SK-N-SH (cell line): ENCODE measurements at regions not wholly inside any gene's neighbourhood (a gene's known extent, or its start where the extent isn't known, plus 50 kb on each side); places are given as distances from the start of the nearest gene placed in this dataset.

ENCODE experiments used
- CTCF ChIA-PET: fragments of 300-600, 350-600 bp; formaldehyde crosslinking; extraction: SDS; loops from one replicate; lab custom pipeline; 2021; lab: Yijun Ruan, JAX
- POLR2A ChIA-PET: fragments of 350-600 bp; sonication (Branson Sonifier 250); formaldehyde crosslinking; extraction: SDS; loops from one replicate; lab custom pipeline; 2020; ENCODE audit warnings: antibody characterized with exemption, inconsistent platforms; lab: Yijun Ruan, JAX
- DNase-seq: peaks from one replicate; pipeline ENCODE4 v3.0.0; 2012
- H2AFZ ChIP-seq: fragments of 200-600 bp; sonication (generic); 2 replicates; pipeline ENCODE4 v1.8.1; 2016; ENCODE audit warnings: antibody characterized with exemption, mild to moderate bottlenecking, low read depth
- H3F3A ChIP-seq: fragments of 200-600 bp; sonication (generic); replicated peaks from 2 replicates; pipeline ENCODE3; 2016; ENCODE audit warnings: antibody characterized with exemption, mild to moderate bottlenecking; ENCODE audit not compliant: insufficient read depth
- H3K27ac ChIP-seq, 2 experiments: fragments of 200-500 bp in 1 of 2; fragments of 200-600 bp in 1 of 2; sonication (Bioruptor generic) in 1 of 2; sonication (generic), shearing (Covaris generic) in 1 of 2; 2 replicates each; pipeline versions ENCODE4 v1.5.1 to v1.6.1; 2014 to 2016; ENCODE audit warnings: low read depth in 2 of 2, inconsistent platforms in 1 of 2, low read length in 1 of 2, mild to moderate bottlenecking in 1 of 2, mixed read lengths in 1 of 2
- H3K27me3 ChIP-seq: fragments of 200-600 bp; sonication (generic), shearing (Covaris generic); 2 replicates; pipeline ENCODE4 v1.6.1; 2016; ENCODE audit warnings: mixed run types; ENCODE audit not compliant: insufficient read depth
- H3K36me3 ChIP-seq, 2 experiments: fragments of 200-500 bp in 1 of 2; fragments of 200-600 bp in 1 of 2; sonication (Bioruptor generic) in 1 of 2; sonication (generic) in 1 of 2; replicated peaks in 1 of 2; 2 replicates each; pipeline versions ENCODE3 to v1.5.1; 2014 to 2016; ENCODE audit warnings: low read length in 1 of 2, mild to moderate bottlenecking in 1 of 2; ENCODE audit not compliant: insufficient read depth in 2 of 2, control insufficient read depth in 1 of 2
- H3K4me1 ChIP-seq, 2 experiments: fragments of 200-500 bp in 1 of 2; fragments of 200-600 bp in 1 of 2; sonication (Bioruptor generic) in 1 of 2; sonication (generic), shearing (Covaris generic) in 1 of 2; 2 replicates each; pipeline versions ENCODE4 v1.5.1 to v1.6.1; 2014 to 2016; ENCODE audit warnings: low read depth in 1 of 2, low read length in 1 of 2, mixed run types in 1 of 2; ENCODE audit not compliant: insufficient read depth in 2 of 2, control insufficient read depth in 1 of 2
- H3K4me2 ChIP-seq: fragments of 200-600 bp; sonication (generic), shearing (Covaris generic); 2 replicates; pipeline ENCODE4 v1.6.1; 2017; ENCODE audit warnings: mixed run types
- H3K4me3 ChIP-seq, 2 experiments: fragments of 200-500 bp in 1 of 2; fragments of 200-600 bp in 1 of 2; sonication (Bioruptor generic) in 1 of 2; sonication (generic), shearing (Covaris generic) in 1 of 2; 2 replicates each; pipeline versions ENCODE4 v1.5.1 to v1.8.1; 2014 to 2016; ENCODE audit warnings: low read depth in 2 of 2, inconsistent platforms in 1 of 2, low read length in 1 of 2, mild to moderate bottlenecking in 1 of 2, mixed read lengths in 1 of 2, moderate library complexity in 1 of 2
- H3K79me2 ChIP-seq: fragments of 200-600 bp; sonication (generic); 2 replicates; pipeline ENCODE4 v1.8.1; 2017; ENCODE audit warnings: mild to moderate bottlenecking; ENCODE audit not compliant: insufficient read depth
- H3K9ac ChIP-seq: fragments of 200-600 bp; sonication (generic); 2 replicates; pipeline ENCODE4 v1.6.1; 2017; ENCODE audit warnings: mixed run types
- H3K9me2 ChIP-seq: fragments of 200-600 bp; sonication (generic); 2 replicates; pipeline ENCODE4 v1.6.1; 2017; ENCODE audit warnings: mixed run types
- H3K9me3 ChIP-seq: fragments of 200-600 bp; sonication (generic); 2 replicates; pipeline ENCODE4 v1.6.1; 2017; ENCODE audit warnings: mixed run types, mild to moderate bottlenecking, moderate library complexity
- H4K20me1 ChIP-seq: fragments of 200-600 bp; sonication (generic); 2 replicates; pipeline ENCODE4 v1.6.1; 2017; ENCODE audit warnings: mild to moderate bottlenecking, mixed run types; ENCODE audit not compliant: insufficient read depth
- CHD2 ChIP-seq: fragments of 150-350 bp; IDR thresholded peaks from 2 replicates; pipeline ENCODE4 v1.6.1; 2018; ENCODE audit warnings: low read length; ENCODE audit not compliant: partially characterized antibody
- ELF1 ChIP-seq: IDR thresholded peaks from 2 replicates; pipeline ENCODE4 v1.4.0; 2012
- FOSL2 ChIP-seq: IDR thresholded peaks from 2 replicates; pipeline ENCODE4 v1.4.0; 2012; ENCODE audit warnings: low read depth, mild to moderate bottlenecking, moderate library complexity, borderline replicate concordance
- IRF3 ChIP-seq: fragments of 150-350 bp; IDR thresholded peaks from 2 replicates; pipeline ENCODE4 v1.6.1; 2016; ENCODE audit warnings: mild to moderate bottlenecking, low read depth, low read length
- JUND ChIP-seq: IDR thresholded peaks from 2 replicates; pipeline ENCODE4 v1.4.0; 2012
- MAX ChIP-seq: IDR thresholded peaks from 2 replicates; pipeline ENCODE4 v1.4.0; 2012; ENCODE audit warnings: low read depth
- MXI1 ChIP-seq: IDR thresholded peaks from 2 replicates; pipeline ENCODE4 v1.6.1; 2012; ENCODE audit warnings: mild to moderate bottlenecking, low read depth, low read length, improper control_type of control experiment
- POLR2AphosphoS5 ChIP-seq: IDR thresholded peaks from 2 replicates; pipeline ENCODE4 v1.6.1; 2012; ENCODE audit warnings: low read depth, low read length
- REST ChIP-seq: IDR thresholded peaks from 2 replicates; pipeline ENCODE4 v1.6.1; 2012; ENCODE audit warnings: mild to moderate bottlenecking, low read depth, low read length, moderate library complexity
- SMC3 ChIP-seq: IDR thresholded peaks from 2 replicates; pipeline ENCODE4 v1.6.1; 2012; ENCODE audit warnings: low read depth, low read length, improper control_type of control experiment
- TCF12 ChIP-seq: IDR thresholded peaks from 2 replicates; pipeline ENCODE4 v1.4.0; 2012
- TEAD4 ChIP-seq: IDR thresholded peaks from 2 replicates; pipeline ENCODE4 v1.4.0; 2012; ENCODE audit warnings: mild to moderate bottlenecking, borderline replicate concordance; ENCODE audit not compliant: insufficient read depth
- USF1 ChIP-seq: IDR thresholded peaks from 2 replicates; pipeline ENCODE4 v1.4.0; 2012; ENCODE audit warnings: low read depth, borderline replicate concordance
- USF2 ChIP-seq: fragments of 150-350 bp; IDR thresholded peaks from 2 replicates; pipeline ENCODE4 v1.6.1; 2017; ENCODE audit warnings: antibody characterized with exemption, low read length, low read depth, borderline replicate concordance
- ZBTB33 ChIP-seq: IDR thresholded peaks from 2 replicates; pipeline ENCODE4 v1.4.0; 2012; ENCODE audit warnings: low read depth, borderline replicate concordance
- WGBS: methylation state at CpG from one replicate; pipeline ENCODE4 v1.1.6; 2017; ENCODE audit warnings: low lambda C conversion rate; 5-methylcytosine and 5-hydroxymethylcytosine counted together

- no peaks in the 10 kb centered on the region for H3F3A ChIP-seq
- no peak overlapping the region for H2AFZ ChIP-seq
- H3K79me2 ChIP-seq, result no peaks in the 10 kb centered on the region
- ChIA-PET POLR2A (no interaction called here), CTCF (interaction anchor here (0.7 to 1.5 kb wide), 2 partner anchors 110 to 126 kb away, joined by 3 read pairs; no protein-coding TSS in a partner anchor)
- no peak overlapping the region for H3K4me2 ChIP-seq
- no peaks in the 10 kb centered on the region for H4K20me1 ChIP-seq
- peak overlapping the region in 1 of 2 experiments; percentile 66; a peak in 1 of 4 replicates for H3K27ac ChIP-seq
- no peak overlapping the region for H3K4me3 ChIP-seq
- H3K9me3 ChIP-seq, result no peaks in the 10 kb centered on the region
- 59% methylated on average over 7 of the region's 8 CpGs for WGBS
- no peak for DNase-seq
- no peak for TF ChIP-seq POLR2AphosphoS5
- no peak for TF ChIP-seq JUND
- TF ChIP-seq SMC3, result no peak
- H3K36me3 ChIP-seq, result no peaks in the 10 kb centered on the region
- H3K9ac ChIP-seq, result no peak overlapping the region
- peaks cover 5 to 45% of the 10 kb centered on the region in 2 experiments; a peak in 3 of 4 replicates for H3K4me1 ChIP-seq
- H3K9me2 ChIP-seq, result no peaks in the 10 kb centered on the region
- H3K27me3 ChIP-seq, result peaks cover 8% of the 10 kb centered on the region; the same call in 1 of the 2 replicates
Observed at GRCh38 chr6:40714576-40715564, 127.7 kb upstream of the LRFN2 start.

- Histone ChIP-seq H3K4me3 (no peak overlapping the region), H3K27me3 (peaks cover 8% of the 10 kb centered on the region; the same call in 1 of the 2 replicates), H3K9me3 (no peaks in the 10 kb centered on the region), H4K20me1 (no peaks in the 10 kb centered on the region), H3K4me2 (no peak overlapping the region), H2AFZ (no peak overlapping the region), H3F3A (no peaks in the 10 kb centered on the region), H3K9ac (no peak overlapping the region), H3K79me2 (no peaks in the 10 kb centered on the region), H3K36me3 (no peaks in the 10 kb centered on the region), H3K4me1 (peaks cover 0 to 38% of the 10 kb centered on the region in 2 experiments; a peak in 2 of 4 replicates), H3K27ac (no peak overlapping the region), H3K9me2 (no peaks in the 10 kb centered on the region)
- no peak for DNase-seq
- WGBS, result 69% methylated on average over 6 of the region's 6 CpGs
- CTCF ChIA-PET, result interaction anchor here (1.5 kb wide), 2 partner anchors 121 to 125 kb away, joined by 3 read pairs; no protein-coding TSS in a partner anchor
- POLR2A ChIA-PET, result no interaction called here
- TF ChIP-seq IRF3 (no peak), CHD2 (no peak), ELF1 (no peak), ZBTB33 (no peak), USF2 (no peak), MXI1 (no peak), FOSL2 (no peak), TEAD4 (no peak), USF1 (no peak), TCF12 (no peak), MAX (no peak), REST (no peak)
Observed at GRCh38 chr6:40714143-40714542, 127.0 kb upstream of the LRFN2 start.
